HG03135 (cell line): ENCODE measurements at regions not wholly inside any gene's neighbourhood (a gene's known extent, or its start where the extent isn't known, plus 50 kb on each side); places are given as distances from the start of the nearest gene placed in this dataset.

Experiments used
- ATAC-seq: cut with Tn5 transposase; IDR thresholded peaks from one replicate; pipeline ENCODE4 v1.9.1; 2021; ENCODE audit warnings: mild to moderate bottlenecking, moderate library complexity; ENCODE audit not compliant: unreplicated experiment

DNA sequence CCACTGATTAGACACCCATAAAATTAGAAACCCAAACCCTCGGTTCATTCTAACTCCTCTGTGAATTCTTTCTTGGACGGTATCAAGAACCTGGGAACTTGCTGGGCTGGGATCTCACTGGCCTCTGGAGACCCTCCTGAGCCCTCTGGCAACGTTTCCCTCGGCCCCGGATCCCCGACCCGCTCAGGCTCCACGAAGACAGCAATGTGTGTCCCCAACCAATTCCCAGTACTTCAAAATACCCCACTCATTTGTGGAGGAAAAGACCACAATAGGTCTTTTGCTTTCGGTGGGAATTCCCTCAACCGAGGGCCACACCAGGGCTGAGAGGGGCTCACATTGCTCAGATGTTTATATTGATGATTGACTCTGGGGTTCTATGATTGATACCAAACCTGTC is 117.9 kb upstream of the PRR20G start:
- ATAC-seq: no peak

DNA sequence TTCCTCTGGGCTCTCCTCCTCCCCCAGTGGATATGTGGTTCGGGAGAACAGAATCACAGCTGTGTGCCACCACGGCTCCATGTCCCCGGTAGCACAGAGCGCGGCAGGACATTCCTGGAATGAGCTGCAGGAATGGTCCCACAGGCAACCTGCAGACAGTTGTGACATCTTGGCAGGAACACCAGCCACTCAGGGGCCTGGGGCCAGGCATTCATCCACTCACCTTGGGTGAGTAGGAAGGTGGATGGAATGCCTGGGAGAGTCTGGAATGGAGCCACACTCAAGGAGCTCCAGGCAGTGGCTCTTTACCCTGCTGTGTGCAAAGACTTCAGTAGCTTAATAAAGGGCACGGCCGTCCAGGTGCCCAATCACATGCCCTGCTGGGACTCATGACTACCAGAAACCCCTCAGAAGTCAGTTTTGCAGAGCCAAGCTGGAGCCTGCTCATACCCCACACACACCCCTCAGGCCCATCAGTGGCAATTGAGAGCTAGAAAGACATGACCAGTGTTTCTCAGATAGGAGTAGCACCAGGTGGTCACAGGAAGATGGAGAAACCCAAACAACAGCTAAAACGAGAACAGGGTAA is 117.3 kb upstream of the PRR20G start:
- no peak for ATAC-seq

DNA sequence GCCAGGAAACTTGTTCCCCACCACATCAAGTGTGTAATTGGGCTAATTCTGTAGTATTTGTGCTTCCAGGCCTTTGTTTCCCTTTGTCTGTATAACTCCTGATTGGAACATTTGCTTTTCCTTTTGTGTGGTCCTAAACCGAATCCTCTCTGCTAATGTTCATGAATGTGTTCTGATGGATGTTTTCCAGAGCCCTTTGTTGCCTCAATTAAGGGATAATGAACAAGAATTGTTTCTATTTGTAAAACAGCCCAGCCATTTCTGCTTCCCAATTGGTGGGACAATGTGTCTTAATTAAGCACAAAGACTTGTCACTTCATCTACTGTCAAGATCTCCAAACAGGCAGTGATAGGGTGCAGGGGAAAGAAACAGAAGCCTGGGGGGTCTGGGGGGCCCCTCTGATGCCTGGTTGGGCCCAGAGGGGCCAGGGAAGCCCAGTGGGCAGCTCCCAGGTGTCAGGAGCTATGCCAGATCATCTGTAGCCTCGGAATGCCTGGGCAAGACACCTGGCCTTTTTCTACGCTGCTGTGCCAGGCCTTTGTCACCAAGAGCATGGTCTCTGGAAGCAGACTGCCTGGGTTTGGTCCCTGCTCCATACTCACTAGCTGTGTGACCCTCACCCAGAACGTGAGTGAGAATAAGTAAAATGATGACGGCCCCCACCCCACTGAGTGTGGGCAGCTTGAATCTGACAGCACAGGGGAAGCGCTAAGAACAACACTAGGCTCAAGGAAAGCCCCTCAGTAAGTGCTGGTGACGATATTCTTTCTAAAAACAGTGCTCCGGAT is 116.6 kb upstream of the PRR20G start:
- ATAC-seq: no peak

DNA sequence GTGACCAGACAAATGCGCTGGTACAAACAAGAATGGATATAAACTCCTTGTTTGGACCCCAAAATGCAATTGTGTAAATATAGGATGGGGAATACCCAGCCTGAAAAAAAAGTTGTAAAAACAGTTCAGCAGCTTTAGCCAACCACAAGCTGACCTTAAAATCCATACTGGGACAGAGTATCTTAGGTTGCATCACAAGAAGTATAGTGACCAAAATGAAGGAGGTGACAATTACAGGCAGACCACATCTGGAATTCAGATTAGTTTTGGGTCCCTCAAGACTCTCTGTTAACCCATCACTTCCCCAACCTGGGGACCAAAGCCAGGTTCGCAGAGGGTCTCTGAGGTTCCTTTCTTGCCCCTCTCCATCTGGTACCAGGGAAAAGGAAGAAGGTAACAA is 115.9 kb upstream of the PRR20G start:
- no peak for ATAC-seq

DNA sequence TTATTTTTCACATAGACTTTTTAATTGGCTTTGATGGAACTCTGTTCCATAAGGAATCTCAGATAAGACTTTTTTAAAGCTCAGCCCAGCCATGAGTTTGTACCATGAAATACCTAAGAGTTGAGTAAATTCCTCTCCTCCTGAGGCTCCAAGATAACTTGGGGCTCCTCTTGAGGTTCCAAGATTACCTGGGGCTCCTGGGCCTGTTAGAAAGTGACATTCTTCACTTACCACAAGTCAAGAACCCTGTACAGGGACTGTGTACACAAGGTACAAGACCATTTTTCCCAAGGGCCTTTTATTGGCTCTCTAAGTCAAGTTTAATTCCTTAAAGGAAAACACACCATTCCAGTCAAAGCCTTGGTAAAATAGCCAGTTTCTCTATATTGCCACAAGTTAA is 111.3 kb upstream of the PRR20G start:
- no peak for ATAC-seq

DNA sequence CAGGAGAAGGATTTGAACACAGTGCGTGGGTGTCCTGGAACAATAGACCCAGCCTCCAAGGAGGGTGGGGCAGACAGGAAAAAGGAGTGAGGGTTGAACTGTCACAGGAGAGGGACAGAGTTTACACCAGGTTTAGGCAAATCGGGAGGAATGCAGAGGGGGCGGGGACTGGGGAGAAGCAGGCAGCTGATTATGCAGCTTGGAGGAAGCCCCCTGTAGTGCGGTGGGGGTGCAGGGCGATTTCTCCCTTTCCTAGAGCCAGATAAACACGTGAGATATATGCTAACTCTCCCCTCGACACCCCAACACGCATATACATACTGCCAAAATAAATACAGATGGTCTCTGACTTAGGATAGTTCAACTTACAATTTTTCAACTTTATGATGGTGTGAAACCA is 108.6 kb upstream of the PRR20G start:
- no peak for ATAC-seq

DNA sequence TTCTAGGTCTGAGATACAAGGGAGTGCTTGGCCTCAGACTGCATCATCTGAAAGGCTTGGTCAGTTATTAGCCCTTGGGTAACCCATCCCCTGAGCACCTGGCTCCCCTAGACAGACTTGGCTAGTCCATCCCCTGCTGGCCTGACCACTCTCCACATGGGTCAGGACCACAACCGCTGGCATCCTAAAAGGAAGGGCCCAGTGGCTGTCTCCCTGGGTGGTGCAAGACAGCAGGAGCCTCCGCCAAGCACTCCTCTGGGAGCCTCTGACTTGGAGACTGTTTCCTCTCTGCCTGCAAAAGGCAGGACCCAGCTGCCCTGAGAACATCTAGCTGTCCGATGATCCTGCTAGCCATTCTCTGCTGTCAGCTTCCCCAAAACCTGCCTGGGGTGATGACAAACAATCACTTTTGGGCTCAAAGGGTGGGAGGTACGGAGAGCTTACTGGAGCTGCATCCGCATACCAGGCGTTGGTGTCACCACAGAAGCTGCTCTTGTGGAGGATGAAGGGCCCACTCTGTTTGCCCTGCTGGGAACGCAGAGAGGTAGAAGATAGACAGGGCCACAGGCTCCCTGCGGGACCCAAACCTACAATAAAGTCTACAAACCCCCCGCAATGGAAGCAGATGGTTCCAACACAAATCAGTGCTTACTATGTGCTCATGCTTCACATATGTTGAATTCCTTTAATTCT is 108.0 kb upstream of the PRR20G start:
- no peak for ATAC-seq

DNA sequence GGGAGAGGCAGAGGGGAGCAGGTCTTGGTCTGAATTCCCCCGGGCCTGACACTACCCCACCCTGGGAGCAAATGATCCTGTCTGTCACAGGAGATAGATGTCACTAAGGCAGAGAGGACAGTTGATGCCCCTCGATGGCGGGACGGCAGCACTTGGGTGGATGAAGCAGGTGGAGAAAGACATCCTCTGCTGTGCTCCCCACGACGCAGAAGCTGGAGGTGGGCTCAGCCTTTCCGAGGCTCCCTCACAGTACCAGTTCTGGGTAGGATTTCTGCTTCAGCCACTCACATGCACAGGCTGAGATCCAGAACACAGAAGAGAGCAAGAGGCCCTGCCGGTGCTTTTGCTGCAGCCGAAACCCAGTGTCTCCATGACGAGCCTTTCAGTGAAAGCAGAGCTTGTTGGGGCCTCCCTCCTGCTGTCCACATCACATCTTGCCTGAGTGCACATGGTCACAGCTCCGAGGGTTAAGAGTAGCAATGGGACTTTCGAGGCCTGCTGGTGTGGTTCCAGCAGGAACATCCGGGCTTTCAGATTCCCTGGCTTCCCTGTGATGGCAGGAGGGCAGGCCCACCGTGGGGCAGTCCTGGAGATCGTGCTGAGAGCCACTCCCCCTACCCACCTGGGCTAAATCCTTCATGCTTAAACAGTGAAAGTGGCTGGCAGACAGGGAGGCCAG is 107.3 kb upstream of the PRR20G start:
- no peak for ATAC-seq

DNA sequence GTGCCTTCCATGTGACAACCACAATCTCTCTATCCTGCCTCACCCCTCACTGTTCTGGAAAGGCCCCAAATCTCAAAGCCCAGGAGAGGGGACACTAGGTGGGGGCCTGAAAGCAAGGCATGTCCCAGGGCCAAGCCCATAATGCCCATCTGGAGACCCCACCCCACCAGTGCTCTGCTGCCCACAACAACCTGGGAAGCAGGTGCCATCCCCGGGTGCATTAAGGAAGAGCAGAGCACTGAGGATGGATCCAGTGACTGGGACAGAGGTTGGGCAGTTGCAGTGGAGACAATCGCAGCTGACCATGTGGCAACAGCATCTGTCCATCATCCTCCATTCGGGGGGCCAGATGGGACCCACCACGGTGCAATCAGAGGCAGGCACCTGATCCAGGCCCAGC is 106.2 kb upstream of the PRR20G start:
- no peak for ATAC-seq

DNA sequence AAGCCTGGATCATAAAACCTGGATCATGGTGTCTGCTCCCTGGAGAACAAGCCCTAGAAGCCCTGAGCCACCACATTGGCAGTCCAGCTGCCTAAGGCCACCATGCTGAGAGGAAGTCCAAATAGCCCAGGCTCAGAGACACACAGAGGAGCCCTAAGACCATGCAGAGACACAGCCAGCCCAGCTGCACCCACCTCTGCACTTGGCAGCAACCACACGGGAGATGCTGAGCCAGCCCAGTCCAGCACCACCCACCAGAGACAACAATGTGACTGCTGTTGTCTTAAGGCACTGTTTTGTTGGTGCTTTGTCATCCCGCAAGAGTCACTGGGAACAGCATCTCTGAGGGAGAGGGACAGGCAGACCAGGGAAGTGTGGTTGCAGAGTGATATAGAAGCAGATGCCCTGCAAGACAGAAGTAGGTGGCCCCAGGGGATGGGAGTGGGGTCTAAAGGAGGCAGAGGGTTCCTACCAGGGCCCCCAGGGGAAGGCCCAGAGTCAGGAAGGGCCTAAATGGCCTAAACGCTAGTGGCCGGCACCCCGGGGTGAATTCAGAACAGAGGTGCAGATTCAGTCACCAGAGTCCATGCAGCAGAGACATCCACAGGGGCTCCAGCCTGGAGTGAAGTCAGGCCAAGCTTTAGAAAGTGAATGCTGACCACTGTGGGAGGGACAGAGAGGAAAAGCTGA is 105.4 kb upstream of the PRR20G start:
- ATAC-seq: no peak

DNA sequence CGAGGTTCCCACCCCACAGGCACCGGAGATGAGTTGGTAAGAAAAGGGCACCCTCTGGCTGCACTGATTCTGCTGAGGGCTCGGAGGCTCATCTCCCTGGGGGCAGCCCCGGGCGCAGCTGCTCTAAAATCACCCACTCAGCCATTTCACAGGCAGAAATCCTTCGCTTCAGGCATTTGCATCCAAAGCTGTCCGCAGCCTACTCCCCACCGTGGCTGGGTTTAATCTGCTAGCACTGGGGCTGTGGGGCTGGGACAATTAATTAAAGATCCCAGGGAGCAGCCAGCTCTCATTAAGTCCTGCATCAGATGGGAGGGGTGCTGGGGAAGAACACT is 104.3 kb upstream of the PRR20G start:
- no peak for ATAC-seq

DNA sequence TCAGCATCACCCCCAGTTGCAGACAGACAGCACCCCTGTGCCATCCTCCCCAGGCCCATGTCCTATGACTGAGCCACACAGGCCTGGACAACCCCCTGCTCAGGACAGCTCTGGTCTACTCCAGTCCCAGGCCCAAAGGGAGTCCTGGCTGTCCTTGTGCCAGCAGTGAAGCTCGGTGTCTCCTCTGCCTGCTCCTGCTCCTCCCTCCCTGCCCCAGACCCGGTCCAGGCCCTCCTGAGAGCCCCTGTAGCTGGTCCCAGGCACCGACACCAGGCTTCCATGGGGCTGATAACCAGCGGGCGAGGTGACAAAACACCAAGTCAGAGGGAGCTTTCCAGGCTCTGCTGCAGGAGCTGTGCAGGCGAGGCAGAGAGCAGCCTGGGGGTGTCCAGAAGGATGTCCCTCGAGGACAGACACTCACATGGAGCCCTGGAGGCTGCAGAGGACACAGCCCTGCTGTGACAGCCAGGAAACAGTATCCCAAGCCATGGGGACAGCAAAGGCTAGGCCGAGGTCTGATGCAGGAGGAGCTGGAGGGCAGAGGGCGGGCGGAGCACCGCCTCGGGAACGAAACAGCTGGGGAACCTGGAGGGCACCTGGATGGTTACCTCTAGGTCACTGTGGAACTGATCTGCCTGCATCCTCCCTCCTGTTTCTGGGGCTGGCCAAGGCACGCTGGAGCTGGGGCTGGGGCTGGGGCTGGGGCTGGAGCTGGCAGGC is 103.8 kb upstream of the PRR20G start:
- ATAC-seq: no peak

DNA sequence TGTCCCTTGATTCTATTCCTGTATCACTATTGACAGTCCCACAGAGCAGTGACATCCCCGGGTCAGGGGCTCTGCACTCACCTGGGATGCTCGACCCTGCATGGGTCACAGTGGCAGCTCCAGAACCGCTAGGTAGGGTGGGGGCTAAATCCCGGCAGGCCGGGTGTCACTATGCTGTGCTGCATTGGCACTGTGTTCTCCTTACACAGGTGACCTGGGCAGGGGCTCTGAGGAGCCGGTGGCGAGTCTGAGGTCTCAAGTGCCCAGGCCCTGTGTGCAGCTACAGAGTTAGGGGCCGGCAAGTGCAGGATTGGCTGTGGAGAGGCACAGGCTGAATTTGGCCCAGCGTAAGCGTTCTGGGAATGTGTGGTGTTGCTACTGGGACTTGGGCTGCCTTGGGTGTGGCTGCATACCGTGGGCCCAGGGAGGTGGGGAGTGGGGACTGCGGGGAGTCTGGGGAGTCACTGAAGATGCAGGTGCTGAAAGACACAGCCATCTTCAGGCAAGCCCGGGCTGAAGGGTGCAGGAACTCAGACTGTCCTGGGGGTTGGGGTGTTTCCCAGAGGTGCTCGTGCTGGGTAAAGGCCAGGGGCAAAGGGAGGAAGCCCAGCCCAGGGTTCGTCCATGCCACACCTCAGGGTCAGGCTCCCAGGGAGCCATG is 102.6 kb upstream of the PRR20G start:
- ATAC-seq: no peak

DNA sequence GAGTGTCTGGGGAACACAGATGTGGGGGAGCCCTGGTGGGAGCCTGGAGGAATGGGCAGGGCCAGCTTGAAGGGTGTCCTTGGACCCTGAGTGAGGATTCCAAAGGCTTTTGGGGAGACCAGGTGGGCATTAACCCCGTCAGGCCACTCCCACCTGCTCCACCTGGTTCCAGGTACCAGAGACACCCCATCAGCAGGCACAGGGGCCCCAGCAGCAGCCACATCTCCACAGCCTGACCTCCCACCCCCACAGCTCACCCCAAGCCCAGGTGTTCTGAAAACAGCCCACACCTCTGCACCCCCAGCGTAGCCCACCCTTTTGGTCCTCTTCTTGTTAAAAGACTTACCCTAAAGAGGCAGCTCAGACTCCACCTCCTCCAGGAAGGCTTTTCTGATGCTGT is 102.1 kb upstream of the PRR20G start:
- ATAC-seq: no peak

DNA sequence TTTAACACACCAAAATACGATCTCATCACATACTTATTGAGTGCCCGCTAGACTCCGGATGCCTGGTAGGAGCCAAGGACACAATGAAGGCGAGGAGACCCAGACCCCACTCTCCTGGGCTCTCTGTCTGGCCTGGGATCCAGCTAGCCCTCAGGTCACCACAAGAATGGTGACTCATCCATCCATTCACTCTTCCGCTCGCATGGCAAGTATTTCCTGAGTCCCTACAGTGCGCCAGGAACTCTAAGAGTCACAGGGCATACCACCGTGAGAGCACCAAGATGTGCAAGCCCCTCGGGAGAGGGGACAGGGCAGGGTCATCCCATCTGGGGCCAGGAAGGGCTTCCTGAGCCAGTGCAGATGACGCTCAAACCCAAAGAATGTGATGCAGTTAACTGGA is 101.6 kb upstream of the PRR20G start:
- no peak for ATAC-seq

DNA sequence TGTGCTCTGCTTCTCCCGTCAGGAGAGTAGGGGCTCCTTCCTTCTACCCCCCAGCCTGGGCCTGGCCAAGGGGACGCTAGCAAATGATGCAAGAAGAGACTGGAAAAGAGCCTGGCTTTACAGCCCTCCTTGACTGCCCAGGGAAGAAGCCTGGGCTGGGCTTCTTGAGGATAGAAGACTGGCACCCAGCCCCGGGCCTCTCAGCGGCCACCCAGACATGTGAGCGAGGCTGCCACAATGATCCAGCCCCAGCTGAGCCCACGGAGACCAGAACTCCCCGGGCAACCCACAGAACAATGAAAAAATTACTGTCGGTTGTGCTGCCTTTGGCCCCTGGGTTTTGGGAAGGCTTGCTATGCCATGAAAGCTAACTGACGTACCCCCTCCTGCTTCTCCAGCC is 100.6 kb upstream of the PRR20G start:
- ATAC-seq: no peak

DNA sequence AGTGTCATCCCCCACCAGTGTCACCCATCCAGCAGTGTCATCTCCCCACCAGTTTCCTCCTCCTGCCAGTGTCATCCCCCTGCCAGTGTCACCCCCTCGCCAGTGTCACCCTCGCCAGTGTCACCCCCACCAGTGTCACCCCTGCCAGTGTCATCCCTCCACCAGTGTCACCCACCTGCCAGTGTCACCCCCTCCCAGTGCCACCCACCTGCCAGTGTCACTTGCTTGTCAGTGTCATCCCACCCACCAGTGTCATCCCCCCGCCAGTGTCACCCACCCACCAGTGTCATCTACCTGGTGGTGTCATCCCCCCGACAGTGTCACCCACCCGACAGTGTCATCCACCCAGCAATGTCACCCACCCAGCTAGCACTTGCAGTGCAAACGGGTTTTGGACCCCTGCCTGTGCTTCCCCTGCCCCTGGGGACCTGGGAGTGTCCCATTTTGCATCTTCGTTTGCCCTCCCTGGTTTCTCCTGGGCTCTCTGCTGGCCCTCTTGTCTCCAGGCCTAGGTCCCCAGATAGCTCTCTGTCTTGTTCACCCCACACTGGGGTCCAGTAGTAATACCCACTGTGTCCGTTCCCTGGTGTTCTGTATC is 99.8 kb upstream of the PRR20G start:
- no peak for ATAC-seq

DNA sequence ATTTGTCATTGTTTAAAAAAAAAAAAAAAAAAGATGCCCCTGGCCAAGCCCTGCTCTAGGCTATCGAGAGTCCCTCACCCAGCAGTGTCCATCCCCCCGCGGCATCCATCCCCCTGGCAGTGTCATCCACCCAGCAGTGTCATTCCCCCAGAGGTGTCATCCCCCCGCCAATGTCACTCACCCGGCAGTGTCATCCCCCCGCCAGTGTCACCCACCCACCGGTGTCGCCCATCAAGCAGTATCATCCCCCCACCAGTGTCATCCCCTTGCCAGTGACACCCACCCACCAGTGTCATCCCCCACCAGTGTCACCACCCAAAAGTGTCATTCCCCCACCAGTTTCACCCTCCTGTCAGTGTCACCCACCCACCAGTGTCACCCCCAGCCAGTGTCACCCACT is 99.3 kb upstream of the PRR20G start:
- no peak for ATAC-seq

DNA sequence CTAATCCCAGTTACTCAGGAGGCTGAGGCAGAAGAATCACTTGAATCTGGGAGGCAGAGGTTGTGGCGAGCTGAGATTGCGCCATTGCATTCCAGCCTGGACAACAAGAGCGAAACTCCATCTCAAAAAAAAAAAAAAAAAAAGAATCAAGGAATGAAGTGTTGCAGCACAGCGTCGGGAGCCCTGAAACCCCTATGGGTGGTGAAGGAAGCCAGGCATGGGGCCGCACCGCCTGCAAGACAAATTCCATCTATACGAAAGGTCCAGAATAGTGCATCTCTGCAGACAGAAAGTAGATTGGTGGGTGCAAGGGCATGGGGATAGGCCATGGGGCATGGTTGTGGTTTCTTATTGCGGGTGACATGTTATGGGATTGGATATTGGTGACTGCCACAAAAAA is 98.6 kb upstream of the PRR20G start:
- ATAC-seq: no peak

DNA sequence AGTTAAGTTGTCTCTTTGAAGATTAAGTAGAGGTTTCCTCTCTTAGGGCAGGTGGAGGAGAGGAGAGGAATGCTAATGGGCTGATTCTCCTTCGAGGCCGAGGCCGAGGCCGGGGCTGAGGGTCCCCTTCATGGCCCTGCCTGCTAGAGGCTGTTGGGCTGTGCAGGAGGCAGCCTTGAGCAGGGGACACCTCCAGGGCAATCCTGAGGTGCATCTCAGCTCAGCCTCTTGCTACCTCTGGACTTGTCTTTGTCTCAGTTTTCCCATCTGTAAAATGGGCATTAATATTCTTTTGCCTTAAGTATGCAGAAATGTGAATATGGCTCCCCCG is 97.7 kb upstream of the PRR20G start:
- no peak for ATAC-seq
